C4-2B (cell line): ENCODE measurements at regions not wholly inside any gene's neighbourhood (a gene's known extent, or its start where the extent isn't known, plus 50 kb on each side); places are given as distances from the start of the nearest gene placed in this dataset.

Source experiments
- ZFX ChIP-seq: fragments of 450-650 bp; IDR thresholded peaks from 2 replicates; pipeline ENCODE4 v1.6.1; 2017
- TF ChIP-seq, protein P1 (sequence below): fragments of 450-650 bp; conservative IDR thresholded peaks from 2 replicates; pipeline ENCODE4 v1.5.1; 2017; ENCODE audit warnings: mild to moderate bottlenecking

DNA sequence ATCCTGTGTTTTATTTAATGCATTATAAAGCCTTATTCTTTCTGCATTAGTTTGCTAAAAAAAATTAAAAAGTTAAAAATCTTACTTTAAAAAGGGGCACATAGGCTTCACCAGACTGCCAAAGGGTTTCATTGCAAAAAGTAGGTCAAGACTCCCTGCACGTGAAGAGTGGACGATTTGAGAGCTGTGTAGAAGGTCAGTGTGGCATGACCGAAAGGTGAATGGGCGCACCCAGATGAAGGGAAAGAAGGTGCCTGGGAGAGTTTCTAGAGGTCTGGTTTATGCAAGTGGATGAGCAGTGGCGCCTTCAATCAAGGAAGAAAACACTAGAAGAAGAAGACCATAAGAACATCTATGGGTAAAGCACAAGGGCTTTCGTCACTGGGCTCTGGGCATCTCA is 111.0 kb downstream of the SP3 start:
- TF ChIP-seq, protein P1, sequence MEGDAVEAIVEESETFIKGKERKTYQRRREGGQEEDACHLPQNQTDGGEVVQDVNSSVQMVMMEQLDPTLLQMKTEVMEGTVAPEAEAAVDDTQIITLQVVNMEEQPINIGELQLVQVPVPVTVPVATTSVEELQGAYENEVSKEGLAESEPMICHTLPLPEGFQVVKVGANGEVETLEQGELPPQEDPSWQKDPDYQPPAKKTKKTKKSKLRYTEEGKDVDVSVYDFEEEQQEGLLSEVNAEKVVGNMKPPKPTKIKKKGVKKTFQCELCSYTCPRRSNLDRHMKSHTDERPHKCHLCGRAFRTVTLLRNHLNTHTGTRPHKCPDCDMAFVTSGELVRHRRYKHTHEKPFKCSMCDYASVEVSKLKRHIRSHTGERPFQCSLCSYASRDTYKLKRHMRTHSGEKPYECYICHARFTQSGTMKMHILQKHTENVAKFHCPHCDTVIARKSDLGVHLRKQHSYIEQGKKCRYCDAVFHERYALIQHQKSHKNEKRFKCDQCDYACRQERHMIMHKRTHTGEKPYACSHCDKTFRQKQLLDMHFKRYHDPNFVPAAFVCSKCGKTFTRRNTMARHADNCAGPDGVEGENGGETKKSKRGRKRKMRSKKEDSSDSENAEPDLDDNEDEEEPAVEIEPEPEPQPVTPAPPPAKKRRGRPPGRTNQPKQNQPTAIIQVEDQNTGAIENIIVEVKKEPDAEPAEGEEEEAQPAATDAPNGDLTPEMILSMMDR, result no peak
- no peak for TF ChIP-seq ZFX
